CD14-positive monocyte (primary cell): ENCODE measurements at regions not wholly inside any gene's neighbourhood (a gene's known extent, or its start where the extent isn't known, plus 50 kb on each side); places are given as distances from the start of the nearest gene placed in this dataset.

Experiments used
- DNase-seq, 3 donors: peaks; one replicate each; pipeline ENCODE4 v3.0.0-alpha.2; 2011 to 2022
- H2AFZ ChIP-seq: 2 replicates; pipeline ENCODE4 v1.6.0; 2012; ENCODE audit warnings: mild to moderate bottlenecking, low read depth, low read length, inconsistent platforms; ENCODE audit not compliant: insufficient read depth, poor library complexity, severe bottlenecking
- H3K27ac ChIP-seq, 2 donors: 1 replicate in 1 of 2; 2 replicates in 1 of 2; pipeline ENCODE4 v1.5.1; 2012 to 2013; ENCODE audit warnings: low read length in 2 of 2, control low read depth in 1 of 2, inconsistent platforms in 1 of 2, low read depth in 1 of 2, mild to moderate bottlenecking in 1 of 2
- H3K27me3 ChIP-seq, 2 donors: one replicate each; pipeline versions ENCODE4 v1.6.0 to v1.6.1; 2011 to 2013; ENCODE audit warnings: low read length in 2 of 2; ENCODE audit not compliant: control insufficient read depth in 2 of 2, insufficient read depth in 2 of 2
- H3K36me3 ChIP-seq, 2 donors: replicated peaks in 1 of 2; 1 replicate in 1 of 2; 2 replicates in 1 of 2; pipeline versions ENCODE4 v1.5.1 to v1.6.1; 2012 to 2013; ENCODE audit warnings: low read length in 2 of 2, control low read depth in 1 of 2, inconsistent platforms in 1 of 2, mild to moderate bottlenecking in 1 of 2; ENCODE audit not compliant: insufficient read depth in 2 of 2, control insufficient read depth in 1 of 2
- H3K4me1 ChIP-seq, 2 donors: 1 replicate in 1 of 2; 2 replicates in 1 of 2; pipeline versions ENCODE4 v1.5.1 to v1.6.1; 2012 to 2013; ENCODE audit warnings: low read length in 2 of 2, control low read depth in 1 of 2, inconsistent platforms in 1 of 2, mild to moderate bottlenecking in 1 of 2, moderate library complexity in 1 of 2; ENCODE audit not compliant: insufficient read depth in 2 of 2, control insufficient read depth in 1 of 2
- H3K4me2 ChIP-seq: replicated peaks from 2 replicates; pipeline ENCODE3; 2012; ENCODE audit warnings: low read length, moderate library complexity, mild to moderate bottlenecking; ENCODE audit not compliant: poor library complexity, severe bottlenecking; ENCODE audit errors: extremely low read depth
- H3K4me3 ChIP-seq, 3 experiments: fragments of 200-600 bp in 1 of 3; sonication (generic) in 1 of 3; replicated peaks in 1 of 3; 1 replicate in 2 of 3; 2 replicates in 1 of 3; pipeline ENCODE4 v1.5.1; 2011 to 2013; ENCODE audit warnings: low read length in 3 of 3, mild to moderate bottlenecking in 3 of 3, control low read depth in 2 of 3, low read depth in 2 of 3, inconsistent platforms in 1 of 3, moderate library complexity in 1 of 3
- H3K79me2 ChIP-seq: 2 replicates; pipeline ENCODE4 v1.6.0; 2012; ENCODE audit warnings: mild to moderate bottlenecking, control low read depth, inconsistent platforms, low read length, moderate library complexity; ENCODE audit not compliant: insufficient read depth
- H3K9ac ChIP-seq: 2 replicates; pipeline ENCODE4 v1.6.0; 2017; ENCODE audit warnings: low read length, mild to moderate bottlenecking; ENCODE audit not compliant: insufficient read depth, poor library complexity, severe bottlenecking
- H3K9me3 ChIP-seq, 2 donors: replicated peaks in 1 of 2; 1 replicate in 1 of 2; 2 replicates in 1 of 2; pipeline versions ENCODE4 v1.5.1 to v1.6.1; 2012 to 2013; ENCODE audit warnings: low read length in 2 of 2, control low read depth in 1 of 2; ENCODE audit not compliant: control insufficient read depth in 1 of 2, insufficient read depth in 1 of 2
- H4K20me1 ChIP-seq: 2 replicates; pipeline ENCODE4 v1.6.0; 2012; ENCODE audit warnings: mild to moderate bottlenecking, low read length, control low read depth, moderate library complexity; ENCODE audit not compliant: insufficient read depth
- H3K27ac Mint-ChIP-seq, 7 donors: one replicate each; pipeline ENCODE4 v1.8.0; 2020; ENCODE audit warnings: mild to moderate bottlenecking in 7 of 7, mixed read lengths in 7 of 7, moderate library complexity in 6 of 7, inconsistent platforms in 2 of 7
- H3K27me3 Mint-ChIP-seq, 3 donors: one replicate each; pipeline ENCODE4 v1.8.0; 2021 to 2022; ENCODE audit warnings: low read depth in 3 of 3, mild to moderate bottlenecking in 3 of 3, mixed read lengths in 3 of 3, moderate library complexity in 3 of 3, inconsistent platforms in 1 of 3
- H3K36me3 Mint-ChIP-seq, 2 donors: one replicate each; pipeline ENCODE4 v1.8.0; 2020; ENCODE audit warnings: mixed read lengths in 2 of 2, inconsistent platforms in 1 of 2, mild to moderate bottlenecking in 1 of 2
- H3K4me1 Mint-ChIP-seq: one replicate; pipeline ENCODE4 v1.8.0; 2020; ENCODE audit warnings: mild to moderate bottlenecking, mixed read lengths
- H3K4me3 Mint-ChIP-seq, 2 donors: one replicate each; pipeline ENCODE4 v1.8.0; 2020; ENCODE audit warnings: mild to moderate bottlenecking in 2 of 2, mixed read lengths in 2 of 2, moderate library complexity in 1 of 2
- H3K9me3 Mint-ChIP-seq, 7 donors: one replicate each; pipeline ENCODE4 v1.8.0; 2020 to 2022; ENCODE audit warnings: mixed read lengths in 7 of 7, mild to moderate bottlenecking in 6 of 7, moderate library complexity in 6 of 7, inconsistent platforms in 2 of 7
- WGBS: methylation state at CpG from one replicate; pipeline ENCODE4 v1.1.5; 2013; ENCODE audit warnings: missing lambda C conversion rate; ENCODE audit not compliant: insufficient coverage; 5-methylcytosine and 5-hydroxymethylcytosine counted together
- intact Hi-C, 2 donors: fragments of 100-400 bp; cut with micrococcal nuclease; formaldehyde crosslinking; loops; one replicate each; pipeline versions ENCODE4 v1.15.0 to v1.15.1; 2023
- TF ChIP-seq, protein P1 (sequence below): fragments of 200-600 bp; IDR thresholded peaks from one replicate; pipeline ENCODE4 v1.8.0; 2022; ENCODE audit warnings: antibody characterized with exemption, mild to moderate bottlenecking

DNA sequence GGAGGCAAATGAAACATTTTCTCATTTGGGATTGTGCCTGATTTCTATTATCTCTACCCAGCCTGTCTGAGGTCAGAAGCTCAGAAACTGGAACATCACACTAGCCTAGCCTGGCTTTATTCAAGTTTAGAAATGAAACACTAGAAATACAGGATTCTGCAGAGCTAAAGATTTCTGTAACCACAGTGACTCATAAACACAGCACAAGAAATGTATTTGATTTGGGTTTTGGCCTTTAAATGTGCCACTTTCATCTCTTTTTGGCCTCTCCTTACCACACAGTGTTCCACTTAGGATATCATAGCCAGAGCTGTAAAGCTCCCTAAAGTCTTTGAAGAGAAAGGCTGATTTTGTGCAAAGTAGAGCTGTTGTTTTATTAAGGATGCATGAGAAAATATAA, 307.5 kb downstream of the EMP1 start:
- no peak overlapping the region for H3K4me2 ChIP-seq
- Mint-ChIP-seq H3K36me3 (no peaks in the 10 kb centered on the region), H3K27me3 (peaks cover 0 to 10% (median 4%) of the 10 kb centered on the region in 3 donors), H3K4me3 (no peak overlapping the region), H3K9me3 (no peaks in the 10 kb centered on the region), H3K27ac (no peak overlapping the region), H3K4me1 (no peaks in the 10 kb centered on the region)
- no peaks in the 10 kb centered on the region for H3K4me1 ChIP-seq
- no peak overlapping the region for H3K9ac ChIP-seq
- H3K9me3 ChIP-seq, result no peaks in the 10 kb centered on the region
- TF ChIP-seq, protein P1, sequence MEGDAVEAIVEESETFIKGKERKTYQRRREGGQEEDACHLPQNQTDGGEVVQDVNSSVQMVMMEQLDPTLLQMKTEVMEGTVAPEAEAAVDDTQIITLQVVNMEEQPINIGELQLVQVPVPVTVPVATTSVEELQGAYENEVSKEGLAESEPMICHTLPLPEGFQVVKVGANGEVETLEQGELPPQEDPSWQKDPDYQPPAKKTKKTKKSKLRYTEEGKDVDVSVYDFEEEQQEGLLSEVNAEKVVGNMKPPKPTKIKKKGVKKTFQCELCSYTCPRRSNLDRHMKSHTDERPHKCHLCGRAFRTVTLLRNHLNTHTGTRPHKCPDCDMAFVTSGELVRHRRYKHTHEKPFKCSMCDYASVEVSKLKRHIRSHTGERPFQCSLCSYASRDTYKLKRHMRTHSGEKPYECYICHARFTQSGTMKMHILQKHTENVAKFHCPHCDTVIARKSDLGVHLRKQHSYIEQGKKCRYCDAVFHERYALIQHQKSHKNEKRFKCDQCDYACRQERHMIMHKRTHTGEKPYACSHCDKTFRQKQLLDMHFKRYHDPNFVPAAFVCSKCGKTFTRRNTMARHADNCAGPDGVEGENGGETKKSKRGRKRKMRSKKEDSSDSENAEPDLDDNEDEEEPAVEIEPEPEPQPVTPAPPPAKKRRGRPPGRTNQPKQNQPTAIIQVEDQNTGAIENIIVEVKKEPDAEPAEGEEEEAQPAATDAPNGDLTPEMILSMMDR, result no peak
- H3K27ac ChIP-seq, result no peak overlapping the region
- no peaks in the 10 kb centered on the region for H3K36me3 ChIP-seq
- intact Hi-C loops, result no loop called here
- DNase-seq, result no peak
- H4K20me1 ChIP-seq, result no peaks in the 10 kb centered on the region
- H3K27me3 ChIP-seq, result no peaks in the 10 kb centered on the region
- H2AFZ ChIP-seq, result no peak overlapping the region
- H3K4me3 ChIP-seq, result no peak overlapping the region
- no peaks in the 10 kb centered on the region for H3K79me2 ChIP-seq

DNA sequence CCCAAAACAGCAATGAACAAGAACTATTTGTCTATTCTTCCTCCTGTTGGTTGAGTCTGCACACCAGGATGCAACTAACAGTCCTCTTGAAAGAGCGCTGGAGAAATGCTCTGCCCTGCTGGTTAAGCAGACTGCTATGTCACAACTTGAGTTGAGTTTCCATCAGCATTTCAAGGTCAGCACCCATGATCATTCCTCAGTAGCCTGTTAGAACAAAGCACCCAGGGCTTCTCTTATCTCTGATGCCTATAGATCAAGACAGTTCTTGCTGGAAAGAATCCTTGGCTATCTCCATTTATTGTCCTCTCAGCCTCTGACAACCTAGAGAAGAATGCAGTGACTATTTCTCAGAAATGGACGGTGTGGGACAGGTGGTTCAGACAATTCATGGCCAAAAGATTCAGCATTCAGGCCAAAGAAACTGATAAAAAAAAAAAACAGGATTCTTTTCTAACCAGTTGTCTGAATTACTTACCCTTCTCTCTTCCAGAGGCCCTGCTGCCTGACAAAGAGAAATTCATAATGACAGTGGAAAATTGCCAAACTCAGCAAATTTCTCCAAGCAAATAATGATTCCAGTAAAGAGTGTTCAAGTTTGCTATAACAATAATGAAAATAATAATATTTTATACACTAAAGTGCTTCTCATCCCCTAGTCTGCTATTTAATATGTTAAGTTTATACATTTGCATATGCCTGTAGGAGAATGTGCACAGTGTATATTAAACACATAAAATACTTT, 306.7 kb downstream of the EMP1 start:
- peaks cover 0 to 10% (median 5%) of the 10 kb centered on the region in 3 donors for H3K27me3 Mint-ChIP-seq
- intact Hi-C loops, result no loop called here
- H3K36me3 Mint-ChIP-seq, result no peaks in the 10 kb centered on the region
- H4K20me1 ChIP-seq, result no peaks in the 10 kb centered on the region
- no peaks in the 10 kb centered on the region for H3K27me3 ChIP-seq
- no peak overlapping the region for H3K4me3 ChIP-seq
- H3K79me2 ChIP-seq, result no peaks in the 10 kb centered on the region
- no peak overlapping the region for H3K4me2 ChIP-seq
- TF ChIP-seq, protein P1, result no peak
- H3K9me3 Mint-ChIP-seq, result no peaks in the 10 kb centered on the region
- H3K36me3 ChIP-seq, result no peaks in the 10 kb centered on the region
- H2AFZ ChIP-seq, result no peak overlapping the region
- H3K4me1 Mint-ChIP-seq, result no peaks in the 10 kb centered on the region
- DNase-seq, result no peak
- H3K9ac ChIP-seq, result no peak overlapping the region
- WGBS, result 100% methylated on average over 2 of the region's 2 CpGs
- no peak overlapping the region for H3K4me3 Mint-ChIP-seq
- H3K27ac Mint-ChIP-seq, result no peak overlapping the region
- no peak overlapping the region for H3K27ac ChIP-seq
- no peaks in the 10 kb centered on the region for H3K4me1 ChIP-seq
- H3K9me3 ChIP-seq, result no peaks in the 10 kb centered on the region
